ENCODE measurements at regions not wholly inside any gene's neighbourhood (a gene's known extent, or its start where the extent isn't known, plus 50 kb on each side); places are given as distances from the start of the nearest gene placed in this dataset.

- no peak for DNase-seq (ENCODE audit: low read depth in 2 of 2)
Observed at GRCh38 chr12:127431594-127431993, 835.4 kb upstream of the TMEM132C start.

GRCh38 chr12:127435439-127435838 lies 831.5 kb upstream of the TMEM132C start:
- no peak for DNase-seq (ENCODE audit: low read depth in 2 of 2)

DNA sequence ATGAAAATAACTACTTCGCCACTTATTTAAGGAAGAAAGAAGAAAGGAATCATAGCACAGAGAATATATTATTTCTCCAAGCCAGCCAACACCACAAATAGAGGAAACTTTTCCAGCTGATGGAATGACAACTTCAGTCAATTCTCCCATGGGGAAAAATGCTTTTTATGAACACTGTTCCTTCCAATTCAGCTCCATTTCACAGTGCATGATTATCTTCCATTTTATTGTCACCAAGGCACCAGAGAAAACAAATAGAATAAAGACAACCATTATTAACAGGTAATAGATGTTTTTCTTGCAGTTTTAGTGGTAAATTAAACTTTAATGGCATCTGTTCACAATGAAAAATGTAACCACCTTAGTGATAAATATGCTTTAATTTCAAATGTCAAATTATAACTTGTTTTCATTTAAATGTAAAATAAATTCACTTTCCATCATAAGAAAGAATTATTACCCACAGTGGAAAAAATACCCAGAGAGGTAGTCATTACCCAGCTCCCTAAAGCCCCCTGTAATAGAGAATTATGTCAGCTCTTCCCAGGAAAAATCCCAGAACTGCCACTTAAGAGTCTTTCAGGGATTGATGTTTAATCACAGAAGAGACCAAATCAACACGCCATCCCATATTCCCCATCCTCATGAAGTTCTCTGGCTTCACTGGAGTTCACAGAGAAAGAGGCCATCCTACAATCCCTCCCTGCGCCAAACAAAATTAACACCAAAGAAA lies 828.3 kb upstream of the TMEM132C start:
- DNase-seq (ENCODE audit: low read depth in 2 of 2) = no peak

- DNase-seq (ENCODE audit: low read depth in 2 of 2) = no peak
Observed at GRCh38 chr12:127445581-127446139, 821.3 kb upstream of the TMEM132C start.

GRCh38 chr12:127448906-127449305 lies 818.1 kb upstream of the TMEM132C start:
- DNase-seq (ENCODE audit: low read depth in 2 of 2) = no peak

GRCh38 chr12:127450826-127451225 lies 816.1 kb upstream of the TMEM132C start:
- DNase-seq (ENCODE audit: low read depth in 2 of 2) = no peak

- no peak for DNase-seq (ENCODE audit: low read depth in 2 of 2)
Observed at GRCh38 chr12:127455347-127456265, 811.4 kb upstream of the TMEM132C start.

- DNase-seq (ENCODE audit: low read depth in 2 of 2) = no peak
Observed at GRCh38 chr12:127457726-127458125, 809.2 kb upstream of the TMEM132C start.

DNA sequence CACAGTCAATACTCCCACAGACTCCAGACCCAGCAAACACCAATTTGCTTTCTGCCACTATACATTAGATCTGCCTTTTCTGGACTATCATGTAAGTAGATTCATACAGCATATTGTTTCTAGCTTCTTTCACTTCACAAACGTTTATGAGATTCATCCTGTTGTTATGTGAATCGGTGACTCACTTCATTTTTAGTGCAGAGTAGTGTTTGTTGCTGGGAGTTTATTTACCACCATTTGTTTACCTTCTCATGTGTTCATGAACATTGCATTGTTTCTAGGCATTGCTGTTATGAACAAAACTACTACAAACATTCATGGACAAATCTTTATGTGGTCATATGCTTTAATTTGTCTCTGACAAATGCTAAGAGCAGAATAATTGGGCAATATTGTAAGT lies 807.8 kb upstream of the TMEM132C start:
- DNase-seq (ENCODE audit: low read depth in 2 of 2) = no peak

DNA sequence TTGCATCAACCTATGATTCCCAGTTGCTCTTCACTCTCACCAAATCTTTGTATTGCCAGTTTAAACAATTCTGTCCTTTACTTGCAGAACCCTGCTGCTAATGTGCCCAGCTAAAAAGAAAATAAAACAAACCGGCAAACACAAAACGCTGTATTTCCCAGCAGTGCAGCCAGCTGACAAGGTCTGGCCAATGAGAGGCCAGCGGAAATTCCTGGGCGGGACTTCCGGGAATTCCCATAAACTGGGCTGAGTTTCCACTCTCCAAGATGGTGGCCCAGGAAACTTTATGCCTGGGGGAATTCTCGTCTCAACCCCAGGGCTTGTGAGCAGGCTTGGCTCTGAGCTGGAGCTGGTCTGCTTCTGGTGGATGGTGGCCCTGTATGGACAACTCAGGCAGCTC lies 807.3 kb upstream of the TMEM132C start:
- no peak for DNase-seq (ENCODE audit: low read depth in 2 of 2)

GRCh38 chr12:127463237-127463636 lies 803.7 kb upstream of the TMEM132C start:
- DNase-seq (ENCODE audit: low read depth in 2 of 2) = no peak

DNA sequence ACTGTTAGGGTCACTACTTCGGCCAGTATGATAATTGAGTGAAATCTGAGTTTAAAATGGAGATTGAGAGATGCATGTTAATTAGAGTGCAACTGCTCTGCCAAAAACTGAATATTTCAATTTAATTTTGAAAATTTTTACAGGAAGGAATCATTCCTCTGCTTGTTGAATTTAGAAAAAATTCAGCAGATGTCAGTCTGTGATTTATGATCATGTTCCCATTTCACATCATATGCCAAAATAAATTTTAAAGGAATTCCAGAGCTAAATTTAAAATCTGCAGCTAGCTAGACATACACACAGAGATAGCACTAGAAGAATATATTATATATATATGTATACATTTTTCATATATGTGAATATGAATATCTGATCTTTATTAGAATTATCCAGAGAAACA lies 797.6 kb upstream of the TMEM132C start:
- DNase-seq (ENCODE audit: low read depth in 2 of 2) = no peak

DNA sequence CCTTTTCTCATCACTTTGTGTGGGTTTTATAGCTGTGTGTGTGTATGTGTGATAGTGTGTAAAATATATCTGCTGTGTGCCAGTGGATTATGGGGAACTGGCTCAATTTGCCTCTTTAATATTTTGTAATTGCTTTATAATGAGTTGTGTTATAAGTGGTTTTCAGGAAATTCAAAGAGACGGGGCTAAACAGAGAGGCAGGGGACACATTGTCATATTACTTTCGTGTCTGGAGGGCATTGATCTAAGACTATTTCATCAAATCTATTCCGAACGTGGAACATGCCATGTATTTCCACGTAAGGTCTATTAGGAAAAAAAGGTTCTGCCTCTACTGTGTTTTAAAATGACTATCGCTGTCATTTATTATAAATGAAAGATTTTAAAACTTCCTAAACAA lies 793.2 kb upstream of the TMEM132C start:
- no peak for DNase-seq (ENCODE audit: low read depth in 2 of 2)

DNA sequence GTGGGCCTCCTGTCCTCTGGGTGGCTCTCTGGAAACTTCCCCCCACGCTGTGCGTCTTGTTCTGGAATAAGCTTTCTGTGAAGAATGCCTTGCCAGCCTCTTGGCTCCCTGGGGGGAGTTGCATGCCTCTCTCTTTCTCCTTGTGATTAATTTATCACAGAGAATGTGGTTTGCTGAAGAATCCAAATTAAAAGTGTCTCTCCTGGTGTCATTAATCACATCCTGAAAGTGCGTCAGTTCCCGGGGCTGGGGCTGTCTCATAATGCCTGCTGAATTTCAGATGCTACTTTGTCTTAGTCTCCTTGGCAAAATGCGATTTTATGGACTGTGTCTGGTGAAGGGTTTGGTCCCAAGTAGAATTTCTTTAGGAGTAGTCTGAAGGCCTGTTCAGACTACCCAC lies 787.7 kb upstream of the TMEM132C start:
- DNase-seq (ENCODE audit: low read depth in 2 of 2) = no peak

DNA sequence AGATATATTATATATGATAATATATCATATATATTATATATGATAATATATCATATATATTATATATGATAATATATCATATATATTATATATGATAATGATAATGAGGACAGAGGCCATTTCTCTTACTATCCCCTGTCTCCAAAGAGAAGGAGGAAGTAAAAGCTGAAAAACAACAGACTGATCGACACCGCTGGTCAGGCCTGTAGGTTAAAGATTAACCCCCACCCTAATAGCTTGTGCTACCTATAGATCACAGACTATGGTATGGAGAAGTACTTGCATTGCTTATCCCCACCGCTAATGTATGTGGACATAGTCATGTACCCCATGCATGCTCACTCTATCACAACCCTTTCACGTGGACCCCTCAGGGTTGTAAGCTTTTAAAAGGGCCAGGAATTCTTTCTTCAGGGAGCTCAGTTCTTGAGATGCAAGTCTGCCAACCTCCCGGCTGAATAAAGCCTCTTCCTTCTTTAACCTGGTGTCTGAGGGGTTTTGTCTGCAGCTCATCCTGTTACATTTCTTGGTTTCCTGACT lies 786.1 kb upstream of the TMEM132C start:
- no peak for DNase-seq (ENCODE audit: low read depth in 2 of 2)

DNA sequence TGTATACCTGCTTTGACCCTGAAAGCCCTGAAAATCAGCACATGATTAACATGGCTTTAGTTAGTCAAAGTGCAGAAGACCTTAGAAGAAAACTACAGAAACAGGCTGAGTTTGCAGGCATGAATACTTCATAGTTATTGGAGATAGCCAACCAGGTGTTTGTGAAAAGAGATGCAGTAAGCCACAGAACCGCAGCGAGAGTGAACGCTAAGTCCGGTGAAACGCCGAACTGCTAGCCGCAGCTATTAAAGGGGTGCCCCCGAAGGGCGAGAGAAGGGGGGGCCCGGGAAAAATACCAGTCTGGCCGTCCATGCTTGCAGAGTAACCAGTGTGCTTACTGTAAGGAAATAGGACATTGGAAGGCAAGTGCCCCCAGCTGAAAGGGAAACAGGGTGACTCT lies 784.0 kb upstream of the TMEM132C start:
- DNase-seq (ENCODE audit: low read depth in 2 of 2) = no peak

- DNase-seq (ENCODE audit: low read depth in 2 of 2) = no peak
Observed at GRCh38 chr12:127485528-127485927, 781.4 kb upstream of the TMEM132C start.

DNA sequence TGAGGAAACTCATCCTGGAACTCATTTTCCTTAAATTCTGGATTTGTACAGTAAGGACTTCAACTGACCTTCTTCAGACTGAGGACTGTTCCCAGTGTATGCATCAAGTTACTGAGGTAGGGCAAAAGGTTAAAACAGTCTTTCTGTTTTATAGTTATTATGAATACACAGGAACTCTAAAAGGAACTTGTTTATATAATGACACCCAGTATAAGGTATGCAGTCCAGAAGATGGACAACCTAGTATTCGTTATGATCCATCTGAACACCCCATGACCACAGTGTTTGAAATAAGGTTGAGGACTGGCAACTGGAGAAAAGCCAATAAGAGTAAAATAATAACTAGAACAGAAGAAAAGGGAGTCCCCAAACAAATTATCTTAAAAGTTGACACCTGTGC lies 779.9 kb upstream of the TMEM132C start:
- no peak for DNase-seq (ENCODE audit: low read depth in 2 of 2)

- no peak for DNase-seq (ENCODE audit: low read depth in 2 of 2)
Observed at GRCh38 chr12:127489061-127489460, 777.9 kb upstream of the TMEM132C start.

DNA sequence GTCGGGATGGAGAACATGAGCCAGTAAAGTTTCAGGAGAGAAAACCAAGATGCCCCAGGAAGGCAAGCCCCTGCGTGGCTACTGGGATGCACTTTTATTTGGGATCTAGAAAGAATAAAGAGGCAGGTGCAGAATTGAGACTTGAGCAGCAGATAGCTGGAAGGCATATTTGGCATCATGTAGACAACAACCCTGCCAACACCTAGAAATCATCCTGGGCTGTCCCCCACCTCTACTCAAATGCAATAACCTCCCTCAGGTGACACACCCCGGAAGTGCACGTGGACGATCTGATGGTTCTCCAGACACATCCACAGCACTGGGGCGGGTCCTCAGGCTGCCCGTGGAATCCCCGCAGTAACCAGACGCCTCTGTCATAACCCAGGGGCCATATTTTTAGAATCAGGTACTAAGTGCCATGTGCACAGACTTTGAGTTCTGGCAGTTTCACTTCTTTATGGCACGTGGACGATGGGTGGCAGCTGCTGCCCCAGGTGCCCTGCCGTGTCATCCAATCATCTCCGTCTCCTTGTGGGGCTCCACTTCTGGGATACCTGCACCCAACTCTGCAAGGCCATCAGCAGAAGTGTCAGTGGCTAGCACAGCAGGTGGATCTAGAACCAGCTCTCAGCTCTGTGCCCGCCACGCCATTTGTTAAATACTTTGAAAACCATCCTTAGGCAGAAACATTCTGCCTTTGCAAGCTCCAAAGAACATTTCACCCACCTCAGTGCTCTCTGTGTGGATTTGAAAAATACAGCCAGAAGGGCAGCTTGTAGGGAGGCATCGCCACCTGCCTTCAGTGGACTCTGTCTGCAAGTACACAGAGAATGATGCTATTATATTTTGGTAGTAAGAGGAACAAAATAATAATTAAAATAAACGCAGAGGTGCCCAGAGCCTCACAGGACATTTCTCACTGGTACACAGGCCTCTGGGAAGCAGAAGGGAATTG lies 771.7 kb upstream of the TMEM132C start:
- no peak for DNase-seq (ENCODE audit: low read depth in 2 of 2)

DNA sequence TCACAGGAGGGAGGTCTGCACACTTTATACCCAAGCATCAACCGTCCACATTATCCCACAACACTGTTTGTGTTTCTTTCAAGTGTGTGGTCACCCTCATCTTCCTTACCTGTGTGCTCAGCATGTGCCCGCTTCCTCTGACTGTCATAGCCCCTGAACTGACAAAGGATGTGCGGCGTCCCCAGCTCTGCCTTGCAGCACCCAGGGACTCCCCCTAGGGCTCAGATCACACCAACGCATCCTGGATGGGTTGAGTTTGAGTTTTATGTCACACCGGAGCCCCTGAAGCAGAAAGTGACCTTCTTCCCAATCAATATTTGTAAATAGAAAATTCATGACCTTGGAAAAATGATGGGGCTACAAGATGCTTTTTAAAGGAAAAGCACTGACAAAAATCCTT lies 770.7 kb upstream of the TMEM132C start:
- no peak for DNase-seq (ENCODE audit: low read depth in 2 of 2)

Measured in lung microvascular endothelial cell (primary cell).